A549 (cell line): ENCODE measurements at regions not wholly inside any gene's neighbourhood (a gene's known extent, or its start where the extent isn't known, plus 50 kb on each side); places are given as distances from the start of the nearest gene placed in this dataset.

Source experiments
- ATAC-seq, 2 experiments: fragments of 200-7000 bp in 1 of 2; fragments of >200 bp in 1 of 2; cut with Nextera tagmentation in 1 of 2; cut with Tn5 transposase in 1 of 2; 3 replicates each; pipeline versions ENCODE4 v1.8.0 to v1.9.1; 2018 to 2020; ENCODE audit warnings: mild to moderate bottlenecking in 1 of 2, moderate library complexity in 1 of 2
- CTCF ChIA-PET: fragments of 300-600 bp; sonication (Branson Sonifier 250); formaldehyde crosslinking; extraction: SDS; loops from one replicate; lab custom pipeline; 2021; ENCODE audit warnings: antibody characterized with exemption, inconsistent platforms; lab: Yijun Ruan, JAX
- POLR2A ChIA-PET: fragments of 350-600 bp; formaldehyde crosslinking; extraction: SDS; loops from one replicate; lab custom pipeline; 2021; ENCODE audit warnings: antibody characterized with exemption, inconsistent platforms; lab: Yijun Ruan, JAX
- DNase-seq, 2 experiments: peaks; one replicate each; pipeline versions ENCODE4 v3.0.0 to v3.0.0-alpha.2; 2011 to 2016; ENCODE audit warnings: low read depth in 1 of 2, low spot score in 1 of 2
- FAIRE-seq: peaks from 2 replicates; lab custom pipeline; 2011; peaks lifted over from hg19 to GRCh38; lab: Jason Lieb, UNC
- H3K27ac ChIP-seq, 2 experiments: fragments of >200 bp; sonication (Bioruptor Twin); formaldehyde crosslinking; 3 replicates each; pipeline ENCODE4 v1.5.1; 2016 to 2017
- H3K4me1 ChIP-seq: fragments of >200 bp; sonication (Bioruptor Twin); formaldehyde crosslinking; 3 replicates; pipeline ENCODE4 v1.6.1; 2016
- H3K4me2 ChIP-seq: fragments of >200 bp; sonication (Bioruptor Twin); formaldehyde crosslinking; 3 replicates; pipeline ENCODE4 v1.6.1; 2016
- H3K4me3 ChIP-seq: fragments of >200 bp; sonication (Bioruptor Twin); formaldehyde crosslinking; 3 replicates; pipeline ENCODE4 v1.5.1; 2016
- H3K9me3 ChIP-seq: fragments of >200 bp; sonication (Bioruptor Twin); formaldehyde crosslinking; 3 replicates; pipeline ENCODE4 v1.6.1; 2016
- BHLHE40 ChIP-seq: IDR thresholded peaks from 2 replicates; pipeline ENCODE4 v1.6.1; 2012; ENCODE audit warnings: low read depth, low read length, inconsistent platforms
- CBX2 ChIP-seq: fragments of 200-600 bp; sonication (generic); IDR thresholded peaks from 2 replicates; pipeline ENCODE4 v1.6.1; 2016; ENCODE audit warnings: low read depth, mild to moderate bottlenecking, borderline replicate concordance
- CHD2 ChIP-seq: fragments of 150-350 bp; IDR thresholded peaks from 2 replicates; pipeline ENCODE4 v1.6.1; 2014; ENCODE audit warnings: low read length; ENCODE audit not compliant: partially characterized antibody
- ESRRA ChIP-seq: fragments of 150-350 bp; IDR thresholded peaks from 2 replicates; pipeline ENCODE4 v1.6.1; 2014; ENCODE audit warnings: mild to moderate bottlenecking, low read length, borderline replicate concordance
- FOSL2 ChIP-seq, 2 experiments: fragments of 450-650 bp in 1 of 2; fragments of >200 bp in 1 of 2; sonication (Bioruptor Twin) in 1 of 2; formaldehyde crosslinking; IDR thresholded peaks; 2 replicates each; pipeline versions ENCODE4 v1.5.0 to v1.6.1; 2016 to 2020; ENCODE audit warnings: mild to moderate bottlenecking in 1 of 2, moderate library complexity in 1 of 2
- HEYL ChIP-seq: fragments of 250-450 bp; sonication (Bioruptor Pico); IDR thresholded peaks from 2 replicates; pipeline ENCODE4 v1.8.0; 2021; ENCODE audit warnings: mild to moderate bottlenecking, moderate library complexity
- HOXA7 ChIP-seq: fragments of 250-450 bp; sonication (Bioruptor Pico); IDR thresholded peaks from 2 replicates; pipeline ENCODE4 v1.5.0; 2020; ENCODE audit warnings: mild to moderate bottlenecking, moderate library complexity
- HOXB13 ChIP-seq: fragments of 250-450 bp; sonication (Bioruptor Pico); IDR thresholded peaks from 2 replicates; pipeline ENCODE4 v1.5.0; 2020; ENCODE audit warnings: low read depth, mild to moderate bottlenecking, moderate library complexity
- MAZ ChIP-seq: fragments of 150-350 bp; IDR thresholded peaks from 2 replicates; pipeline ENCODE4 v1.6.1; 2014; ENCODE audit warnings: antibody characterized with exemption, low read depth, low read length, borderline replicate concordance
- NPAS2 ChIP-seq: fragments of 250-450 bp; sonication (Bioruptor Pico); IDR thresholded peaks from 2 replicates; pipeline ENCODE4 v1.8.0; 2022; ENCODE audit warnings: mild to moderate bottlenecking, moderate library complexity, borderline replicate concordance
- NR3C1 ChIP-seq: fragments of >200 bp; sonication (Bioruptor Twin); formaldehyde crosslinking; IDR thresholded peaks from 3 replicates; pipeline ENCODE4 v1.6.1; 2017
- RAD21 ChIP-seq, 2 experiments: fragments of >200 bp in 1 of 2; sonication (Bioruptor Twin) in 1 of 2; formaldehyde crosslinking in 1 of 2; IDR thresholded peaks in 1 of 2; conservative IDR thresholded peaks in 1 of 2; 2 replicates in 1 of 2; 3 replicates in 1 of 2; pipeline ENCODE4 v1.6.1; 2012 to 2018; ENCODE audit warnings: inconsistent platforms in 1 of 2
- SMC3 ChIP-seq: fragments of >200 bp; sonication (Bioruptor Twin); formaldehyde crosslinking; IDR thresholded peaks from 3 replicates; pipeline ENCODE4 v1.6.1; 2018; ENCODE audit warnings: inconsistent platforms
- SREBF2 ChIP-seq: fragments of 450-650 bp; IDR thresholded peaks from 2 replicates; pipeline ENCODE4 v1.6.1; 2014; ENCODE audit warnings: mild to moderate bottlenecking, moderate library complexity
- WGBS: methylation state at CpG from one replicate; pipeline ENCODE4 v1.1.6; 2017; ENCODE audit errors: missing lambda C conversion rate; 5-methylcytosine and 5-hydroxymethylcytosine counted together
- TF ChIP-seq, protein P1 (sequence below): fragments of 250-450 bp; sonication (Bioruptor Pico); IDR thresholded peaks from 2 replicates; pipeline ENCODE4 v1.5.0; 2020; ENCODE audit warnings: low read depth, mild to moderate bottlenecking, moderate library complexity
- TF ChIP-seq, protein P2 (sequence below): fragments of >200 bp; sonication (Bioruptor Twin); formaldehyde crosslinking; IDR thresholded peaks from 2 replicates; pipeline ENCODE4 v1.6.1; 2016
- TF ChIP-seq, protein P3 (sequence below): fragments of >200 bp; sonication (Bioruptor Twin); formaldehyde crosslinking; IDR thresholded peaks from 3 replicates; pipeline ENCODE4 v1.5.1; 2016
- TF ChIP-seq, protein P4 (sequence below): IDR thresholded peaks from 2 replicates; pipeline ENCODE4 v1.6.1; 2012
- TF ChIP-seq, protein P5 (sequence below): fragments of 150-350 bp; IDR thresholded peaks from 2 replicates; pipeline ENCODE4 v1.6.1; 2014; ENCODE audit warnings: low read depth, mild to moderate bottlenecking, low read length

DNA sequence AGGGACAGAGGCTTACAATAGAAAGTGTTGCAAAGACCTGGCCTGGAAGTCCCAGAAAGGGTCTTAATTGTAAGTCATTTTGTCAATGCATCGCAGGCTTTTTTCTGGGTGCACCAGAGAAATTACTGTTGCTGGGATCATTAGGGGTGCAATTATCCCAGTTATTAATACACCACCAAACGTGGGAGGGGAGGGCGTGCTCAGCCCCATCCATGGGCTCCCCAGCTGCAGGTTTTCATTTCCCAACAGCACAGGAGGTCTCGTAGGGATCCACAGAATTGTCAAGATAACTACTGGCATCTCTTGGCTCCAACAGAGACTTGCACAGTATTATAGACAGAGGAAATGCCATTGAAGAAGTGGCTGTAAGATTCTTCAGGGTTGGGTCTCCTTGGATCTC lies 69.6 kb upstream of the FZD7 start:
- WGBS: 48% methylated on average over 4 of the region's 4 CpGs
- no peak overlapping the region for H3K27ac ChIP-seq
- TF ChIP-seq HOXB13 (CRISPR knock-in tag): no peak
- TF ChIP-seq BHLHE40: no peak
- TF ChIP-seq MAZ: no peak
- TF ChIP-seq, protein P1, sequence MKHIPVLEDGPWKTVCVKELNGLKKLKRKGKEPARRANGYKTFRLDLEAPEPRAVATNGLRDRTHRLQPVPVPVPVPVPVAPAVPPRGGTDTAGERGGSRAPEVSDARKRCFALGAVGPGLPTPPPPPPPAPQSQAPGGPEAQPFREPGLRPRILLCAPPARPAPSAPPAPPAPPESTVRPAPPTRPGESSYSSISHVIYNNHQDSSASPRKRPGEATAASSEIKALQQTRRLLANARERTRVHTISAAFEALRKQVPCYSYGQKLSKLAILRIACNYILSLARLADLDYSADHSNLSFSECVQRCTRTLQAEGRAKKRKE (CRISPR knock-in tag): no peak
- no peak for TF ChIP-seq SMC3
- no peak for TF ChIP-seq HEYL (CRISPR knock-in tag)
- no peak for TF ChIP-seq SREBF2
- H3K9me3 ChIP-seq: no peaks in the 10 kb centered on the region
- H3K4me2 ChIP-seq: no peak overlapping the region
- ATAC-seq (no peak), DNase-seq (no peak), FAIRE-seq (no peak)
- CTCF ChIA-PET: interaction anchor here (1.8 kb wide), 1 partner anchor 214 kb away, joined by 5 read pairs; no protein-coding TSS in a partner anchor
- no peak overlapping the region for H3K4me3 ChIP-seq
- no peaks in the 10 kb centered on the region for H3K4me1 ChIP-seq
- POLR2A ChIA-PET: no interaction called here

DNA sequence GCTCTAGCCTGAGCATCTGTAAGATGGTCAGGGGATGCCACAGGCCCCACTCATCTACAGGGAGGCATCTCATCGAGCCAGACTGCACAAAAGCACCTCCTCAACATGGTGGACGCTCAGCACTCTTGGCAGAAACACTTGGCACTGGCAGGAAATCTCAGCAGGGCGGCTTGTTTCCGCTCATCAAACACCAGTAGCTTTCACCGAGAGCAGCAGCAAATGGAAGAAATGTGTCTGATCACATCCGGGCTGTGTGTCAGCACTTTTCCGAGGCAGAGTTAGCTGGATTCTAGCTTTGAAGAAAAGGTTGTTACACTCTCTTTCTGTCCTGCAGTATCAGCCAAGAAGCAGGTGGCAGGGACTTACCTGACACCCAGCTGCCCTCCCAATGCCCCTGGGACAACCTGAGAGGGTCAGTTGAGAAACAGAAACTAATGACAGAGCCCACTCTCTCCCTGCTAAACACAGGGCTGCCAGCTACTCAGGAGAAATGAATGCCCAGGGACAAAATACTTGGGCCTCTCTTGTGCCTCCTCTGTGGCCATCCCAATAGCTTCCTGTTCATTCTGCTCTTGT lies 68.9 kb upstream of the FZD7 start:
- POLR2A ChIA-PET: no interaction called here
- H3K4me2 ChIP-seq: no peak overlapping the region
- no peaks in the 10 kb centered on the region for H3K4me1 ChIP-seq
- DNase-seq (no peak), FAIRE-seq (no peak), ATAC-seq (no peak)
- 65% methylated on average over 7 of the region's 7 CpGs for WGBS
- H3K27ac ChIP-seq: no peak overlapping the region
- no peak for TF ChIP-seq HOXA7 (CRISPR knock-in tag)
- no peak overlapping the region for H3K4me3 ChIP-seq
- H3K9me3 ChIP-seq: no peaks in the 10 kb centered on the region
- CTCF ChIA-PET: interaction anchor here (1.0 to 1.8 kb wide), 3 partner anchors 18 to 214 kb away, joined by 3 to 7 read pairs (median 5); no protein-coding TSS in a partner anchor

DNA sequence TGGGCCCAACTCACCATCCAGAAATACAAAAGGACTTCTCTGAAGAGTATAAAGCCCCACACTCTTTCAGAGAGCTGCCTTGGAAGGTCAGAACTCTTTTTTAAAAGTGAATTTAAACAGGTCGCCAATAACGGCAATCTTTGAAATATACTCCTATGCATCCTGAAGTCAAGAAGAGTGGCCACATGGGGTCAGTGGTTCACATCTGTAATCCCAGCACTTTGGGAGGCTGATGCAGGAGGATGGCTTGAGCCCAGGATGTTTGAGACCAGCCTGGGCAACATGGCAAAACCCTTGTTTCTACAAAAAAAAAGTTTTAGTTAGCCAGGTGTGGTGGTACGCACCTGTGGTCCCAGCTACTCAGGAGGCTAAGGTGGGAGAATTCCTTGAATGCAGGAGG lies 68.1 kb upstream of the FZD7 start:
- no peak overlapping the region for H3K27ac ChIP-seq
- no peaks in the 10 kb centered on the region for H3K9me3 ChIP-seq
- DNase-seq: peak in 1 of 2 experiments; percentile 37
- CTCF ChIA-PET: interaction anchor here (1.0 to 1.8 kb wide), 4 partner anchors 19 to 213 kb away, joined by 3 to 7 read pairs (median 4); no protein-coding TSS in a partner anchor
- FAIRE-seq: no peak
- WGBS: 58% methylated on average over 3 of the region's 3 CpGs
- H3K4me1 ChIP-seq: no peaks in the 10 kb centered on the region
- TF ChIP-seq RAD21 (conservative IDR thresholded peaks at IDR 0.05 in 1 of 2, IDR thresholded peaks at IDR 0.05 in 1 of 2): peak; percentile 41 to 58
- TF ChIP-seq, protein P2, sequence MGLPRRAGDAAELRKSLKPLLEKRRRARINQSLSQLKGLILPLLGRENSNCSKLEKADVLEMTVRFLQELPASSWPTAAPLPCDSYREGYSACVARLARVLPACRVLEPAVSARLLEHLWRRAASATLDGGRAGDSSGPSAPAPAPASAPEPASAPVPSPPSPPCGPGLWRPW: no peak
- TF ChIP-seq CHD2: no peak
- no peak for TF ChIP-seq NR3C1
- TF ChIP-seq NPAS2 (CRISPR knock-in tag): no peak
- TF ChIP-seq, protein P3, sequence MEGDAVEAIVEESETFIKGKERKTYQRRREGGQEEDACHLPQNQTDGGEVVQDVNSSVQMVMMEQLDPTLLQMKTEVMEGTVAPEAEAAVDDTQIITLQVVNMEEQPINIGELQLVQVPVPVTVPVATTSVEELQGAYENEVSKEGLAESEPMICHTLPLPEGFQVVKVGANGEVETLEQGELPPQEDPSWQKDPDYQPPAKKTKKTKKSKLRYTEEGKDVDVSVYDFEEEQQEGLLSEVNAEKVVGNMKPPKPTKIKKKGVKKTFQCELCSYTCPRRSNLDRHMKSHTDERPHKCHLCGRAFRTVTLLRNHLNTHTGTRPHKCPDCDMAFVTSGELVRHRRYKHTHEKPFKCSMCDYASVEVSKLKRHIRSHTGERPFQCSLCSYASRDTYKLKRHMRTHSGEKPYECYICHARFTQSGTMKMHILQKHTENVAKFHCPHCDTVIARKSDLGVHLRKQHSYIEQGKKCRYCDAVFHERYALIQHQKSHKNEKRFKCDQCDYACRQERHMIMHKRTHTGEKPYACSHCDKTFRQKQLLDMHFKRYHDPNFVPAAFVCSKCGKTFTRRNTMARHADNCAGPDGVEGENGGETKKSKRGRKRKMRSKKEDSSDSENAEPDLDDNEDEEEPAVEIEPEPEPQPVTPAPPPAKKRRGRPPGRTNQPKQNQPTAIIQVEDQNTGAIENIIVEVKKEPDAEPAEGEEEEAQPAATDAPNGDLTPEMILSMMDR: peak; percentile 34; the same call in 2 of the 3 replicates
- TF ChIP-seq HOXB13 (CRISPR knock-in tag): no peak
- TF ChIP-seq ESRRA: no peak
- TF ChIP-seq BHLHE40: no peak
- TF ChIP-seq, protein P4, sequence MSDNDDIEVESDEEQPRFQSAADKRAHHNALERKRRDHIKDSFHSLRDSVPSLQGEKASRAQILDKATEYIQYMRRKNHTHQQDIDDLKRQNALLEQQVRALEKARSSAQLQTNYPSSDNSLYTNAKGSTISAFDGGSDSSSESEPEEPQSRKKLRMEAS: no peak
- peak; percentile 30; the same call in 2 of the 3 replicates for TF ChIP-seq SMC3
- TF ChIP-seq FOSL2 (IDR thresholded peaks at IDR 0.05): no peak
- no peak for TF ChIP-seq FOSL2 (CRISPR knock-in tag; IDR thresholded peaks at IDR 0.05)
- no peak for TF ChIP-seq CBX2
- TF ChIP-seq, protein P5, sequence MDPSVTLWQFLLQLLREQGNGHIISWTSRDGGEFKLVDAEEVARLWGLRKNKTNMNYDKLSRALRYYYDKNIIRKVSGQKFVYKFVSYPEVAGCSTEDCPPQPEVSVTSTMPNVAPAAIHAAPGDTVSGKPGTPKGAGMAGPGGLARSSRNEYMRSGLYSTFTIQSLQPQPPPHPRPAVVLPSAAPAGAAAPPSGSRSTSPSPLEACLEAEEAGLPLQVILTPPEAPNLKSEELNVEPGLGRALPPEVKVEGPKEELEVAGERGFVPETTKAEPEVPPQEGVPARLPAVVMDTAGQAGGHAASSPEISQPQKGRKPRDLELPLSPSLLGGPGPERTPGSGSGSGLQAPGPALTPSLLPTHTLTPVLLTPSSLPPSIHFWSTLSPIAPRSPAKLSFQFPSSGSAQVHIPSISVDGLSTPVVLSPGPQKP: no peak
- no peak for TF ChIP-seq HOXA7 (CRISPR knock-in tag)
- H3K4me2 ChIP-seq: no peak overlapping the region
- H3K4me3 ChIP-seq: no peak overlapping the region
- peak in 1 of 2 experiments; percentile 84; a peak in 3 of 6 replicates for ATAC-seq
- POLR2A ChIA-PET: no interaction called here
